A549 (cell line): ENCODE measurements at regions not wholly inside any gene's neighbourhood (a gene's known extent, or its start where the extent isn't known, plus 50 kb on each side); places are given as distances from the start of the nearest gene placed in this dataset.

ENCODE experiments used
- ATAC-seq, 2 experiments: fragments of 200-7000 bp in 1 of 2; fragments of >200 bp in 1 of 2; cut with Nextera tagmentation in 1 of 2; cut with Tn5 transposase in 1 of 2; 3 replicates each; pipeline versions ENCODE4 v1.8.0 to v1.9.1; 2018 to 2020; ENCODE audit warnings: mild to moderate bottlenecking in 1 of 2, moderate library complexity in 1 of 2
- CTCF ChIA-PET: fragments of 300-600 bp; sonication (Branson Sonifier 250); formaldehyde crosslinking; extraction: SDS; loops from one replicate; lab custom pipeline; 2021; ENCODE audit warnings: antibody characterized with exemption, inconsistent platforms; lab: Yijun Ruan, JAX
- POLR2A ChIA-PET: fragments of 350-600 bp; formaldehyde crosslinking; extraction: SDS; loops from one replicate; lab custom pipeline; 2021; ENCODE audit warnings: antibody characterized with exemption, inconsistent platforms; lab: Yijun Ruan, JAX
- DNase-seq, 2 experiments: peaks; one replicate each; pipeline versions ENCODE4 v3.0.0 to v3.0.0-alpha.2; 2011 to 2016; ENCODE audit warnings: low read depth in 1 of 2, low spot score in 1 of 2
- FAIRE-seq: peaks from 2 replicates; lab custom pipeline; 2011; peaks lifted over from hg19 to GRCh38; lab: Jason Lieb, UNC
- H3K27ac ChIP-seq, 2 experiments: fragments of >200 bp; sonication (Bioruptor Twin); formaldehyde crosslinking; 3 replicates each; pipeline ENCODE4 v1.5.1; 2016 to 2017
- H3K4me1 ChIP-seq: fragments of >200 bp; sonication (Bioruptor Twin); formaldehyde crosslinking; 3 replicates; pipeline ENCODE4 v1.6.1; 2016
- H3K4me2 ChIP-seq: fragments of >200 bp; sonication (Bioruptor Twin); formaldehyde crosslinking; 3 replicates; pipeline ENCODE4 v1.6.1; 2016
- H3K4me3 ChIP-seq: fragments of >200 bp; sonication (Bioruptor Twin); formaldehyde crosslinking; 3 replicates; pipeline ENCODE4 v1.5.1; 2016
- H3K9me3 ChIP-seq: fragments of >200 bp; sonication (Bioruptor Twin); formaldehyde crosslinking; 3 replicates; pipeline ENCODE4 v1.6.1; 2016
- ATOH8 ChIP-seq: fragments of 250-450 bp; sonication (Bioruptor Pico); IDR thresholded peaks from 2 replicates; pipeline ENCODE4 v1.5.0; 2020; ENCODE audit warnings: low read depth, mild to moderate bottlenecking, moderate library complexity
- BCL3 ChIP-seq: fragments of >200 bp; sonication (Bioruptor Twin); formaldehyde crosslinking; IDR thresholded peaks from 3 replicates; pipeline ENCODE4 v1.6.1; 2016
- BHLHE40 ChIP-seq: IDR thresholded peaks from 2 replicates; pipeline ENCODE4 v1.6.1; 2012; ENCODE audit warnings: low read depth, low read length, inconsistent platforms
- CBX8 ChIP-seq: fragments of 200-600 bp; sonication (generic); IDR thresholded peaks from 2 replicates; pipeline ENCODE4 v1.6.1; 2016
- CHD2 ChIP-seq: fragments of 150-350 bp; IDR thresholded peaks from 2 replicates; pipeline ENCODE4 v1.6.1; 2014; ENCODE audit warnings: low read length; ENCODE audit not compliant: partially characterized antibody
- EHMT2 ChIP-seq: fragments of 200-600 bp; sonication (generic); IDR thresholded peaks from 2 replicates; pipeline ENCODE4 v1.6.1; 2016; ENCODE audit warnings: antibody characterized with exemption, low read depth, mild to moderate bottlenecking, moderate library complexity
- ELK1 ChIP-seq: fragments of 150-350 bp; IDR thresholded peaks from 2 replicates; pipeline ENCODE4 v1.6.1; 2014; ENCODE audit warnings: low read depth, mild to moderate bottlenecking, low read length
- EP300 ChIP-seq, 2 experiments: fragments of >200 bp; sonication (Bioruptor Twin); formaldehyde crosslinking; IDR thresholded peaks; 2 replicates in 1 of 2; 3 replicates in 1 of 2; pipeline ENCODE4 v1.6.1; 2016 to 2017
- FOSL2 ChIP-seq, 2 experiments: fragments of 450-650 bp in 1 of 2; fragments of >200 bp in 1 of 2; sonication (Bioruptor Twin) in 1 of 2; formaldehyde crosslinking; IDR thresholded peaks; 2 replicates each; pipeline versions ENCODE4 v1.5.0 to v1.6.1; 2016 to 2020; ENCODE audit warnings: mild to moderate bottlenecking in 1 of 2, moderate library complexity in 1 of 2
- GATA3 ChIP-seq: IDR thresholded peaks from 2 replicates; pipeline ENCODE4 v1.6.1; 2012; ENCODE audit warnings: borderline replicate concordance
- HES2 ChIP-seq: fragments of >200 bp; sonication (Bioruptor Twin); formaldehyde crosslinking; IDR thresholded peaks from 2 replicates; pipeline ENCODE4 v1.6.1; 2016
- HEYL ChIP-seq: fragments of 250-450 bp; sonication (Bioruptor Pico); IDR thresholded peaks from 2 replicates; pipeline ENCODE4 v1.8.0; 2021; ENCODE audit warnings: mild to moderate bottlenecking, moderate library complexity
- HOXB5 ChIP-seq: fragments of 250-450 bp; sonication (Bioruptor Pico); IDR thresholded peaks from 2 replicates; pipeline ENCODE4 v1.5.0; 2020; ENCODE audit warnings: mild to moderate bottlenecking, moderate library complexity
- JUNB ChIP-seq: fragments of >200 bp; sonication (Bioruptor Twin); formaldehyde crosslinking; IDR thresholded peaks from 2 replicates; pipeline ENCODE4 v1.6.1; 2016
- MAZ ChIP-seq: fragments of 150-350 bp; IDR thresholded peaks from 2 replicates; pipeline ENCODE4 v1.6.1; 2014; ENCODE audit warnings: antibody characterized with exemption, low read depth, low read length, borderline replicate concordance
- NFE2L2 ChIP-seq: fragments of 150-350 bp; conservative IDR thresholded peaks from 2 replicates; pipeline ENCODE4 v1.6.1; 2014; ENCODE audit warnings: low read length
- NPAS2 ChIP-seq: fragments of 250-450 bp; sonication (Bioruptor Pico); IDR thresholded peaks from 2 replicates; pipeline ENCODE4 v1.8.0; 2022; ENCODE audit warnings: mild to moderate bottlenecking, moderate library complexity, borderline replicate concordance
- NR3C1 ChIP-seq: fragments of >200 bp; sonication (Bioruptor Twin); formaldehyde crosslinking; IDR thresholded peaks from 3 replicates; pipeline ENCODE4 v1.6.1; 2017
- PBX3 ChIP-seq: IDR thresholded peaks from 2 replicates; pipeline ENCODE4 v1.6.1; 2012
- PHF8 ChIP-seq: fragments of 200-600 bp; sonication (generic); IDR thresholded peaks from 2 replicates; pipeline ENCODE4 v1.6.1; 2016; ENCODE audit warnings: low read depth, mild to moderate bottlenecking, antibody characterized with exemption, moderate library complexity, borderline replicate concordance
- RARB ChIP-seq: fragments of 250-450 bp; sonication (Bioruptor Pico); IDR thresholded peaks from 2 replicates; pipeline ENCODE4 v1.8.0; 2021; ENCODE audit warnings: mild to moderate bottlenecking, moderate library complexity
- RCOR1 ChIP-seq: fragments of 150-350 bp; IDR thresholded peaks from 2 replicates; pipeline ENCODE4 v1.6.1; 2014; ENCODE audit warnings: antibody characterized with exemption, low read length, low read depth
- REST ChIP-seq: fragments of 200-600 bp; sonication (generic); IDR thresholded peaks from 2 replicates; pipeline ENCODE4 v1.6.1; 2016; ENCODE audit warnings: antibody characterized with exemption, mild to moderate bottlenecking, moderate library complexity
- RFX5 ChIP-seq: fragments of 450-650 bp; IDR thresholded peaks from 2 replicates; pipeline ENCODE4 v1.7.1; 2014; ENCODE audit warnings: antibody characterized with exemption, mild to moderate bottlenecking, moderate library complexity
- RNF2 ChIP-seq: fragments of 200-600 bp; sonication (generic); IDR thresholded peaks from 2 replicates; pipeline ENCODE4 v1.6.1; 2016; ENCODE audit warnings: low read depth, mild to moderate bottlenecking, antibody characterized with exemption, moderate library complexity, borderline replicate concordance
- SMC3 ChIP-seq: fragments of >200 bp; sonication (Bioruptor Twin); formaldehyde crosslinking; IDR thresholded peaks from 3 replicates; pipeline ENCODE4 v1.6.1; 2018; ENCODE audit warnings: inconsistent platforms
- SREBF2 ChIP-seq: fragments of 450-650 bp; IDR thresholded peaks from 2 replicates; pipeline ENCODE4 v1.6.1; 2014; ENCODE audit warnings: mild to moderate bottlenecking, moderate library complexity
- TFCP2L1 ChIP-seq: fragments of 250-450 bp; sonication (Bioruptor Pico); IDR thresholded peaks from 2 replicates; pipeline ENCODE4 v1.5.0; 2021; ENCODE audit warnings: mild to moderate bottlenecking
- ZNF302 ChIP-seq: fragments of 250-450 bp; sonication (Bioruptor Pico); IDR thresholded peaks from 2 replicates; pipeline ENCODE4 v1.9.0; 2021; ENCODE audit warnings: inconsistent platforms, mild to moderate bottlenecking, moderate library complexity
- ZSCAN20 ChIP-seq: fragments of 250-450 bp; sonication (Bioruptor Pico); IDR thresholded peaks from 2 replicates; pipeline ENCODE4 v1.8.0; 2022; ENCODE audit warnings: mild to moderate bottlenecking, moderate library complexity
- WGBS: methylation state at CpG from one replicate; pipeline ENCODE4 v1.1.6; 2017; ENCODE audit errors: missing lambda C conversion rate; 5-methylcytosine and 5-hydroxymethylcytosine counted together

- 17% methylated on average over 5 of the region's 5 CpGs for WGBS
- no peak overlapping the region for H3K4me2 ChIP-seq
- H3K4me1 ChIP-seq, result no peaks in the 10 kb centered on the region
- no peak for FAIRE-seq
- POLR2A ChIA-PET, result no interaction called here
- CTCF ChIA-PET, result no interaction called here
- no peak overlapping the region for H3K27ac ChIP-seq
- TF ChIP-seq TFCP2L1 (CRISPR knock-in tag) (no peak), ATOH8 (CRISPR knock-in tag) (no peak), JUNB (no peak), CBX8 (no peak), RNF2 (no peak), RFX5 (no peak), NFE2L2 (no peak), PBX3 (no peak), BCL3 (no peak), PHF8 (no peak), HOXB5 (no peak), HES2 (no peak), EHMT2 (no peak), ELK1 (no peak), ZSCAN20 (CRISPR knock-in tag) (no peak), CHD2 (no peak), NPAS2 (CRISPR knock-in tag) (no peak)
- TF ChIP-seq, all 56 proteins: peak for 0
- no peak for DNase-seq
- no peak overlapping the region for H3K4me3 ChIP-seq
- no peaks in the 10 kb centered on the region for H3K9me3 ChIP-seq
- no peak for ATAC-seq
Measured at GRCh38 chr18:45378933-45379332, 236.3 kb upstream of the SLC14A2 start.

GRCh38 chr18:45379903-45380302 is 235.4 kb upstream of the SLC14A2 start:
- FAIRE-seq, result no peak
- no peak for DNase-seq
- H3K27ac ChIP-seq, result no peak overlapping the region
- TF ChIP-seq RCOR1 (no peak), ZNF302 (no peak), BHLHE40 (no peak), HEYL (CRISPR knock-in tag) (no peak), GATA3 (no peak), NFE2L2 (no peak), FOSL2 (IDR thresholded peaks at IDR 0.05) (no peak), FOSL2 (CRISPR knock-in tag; IDR thresholded peaks at IDR 0.05) (no peak), REST (no peak), MAZ (no peak), RARB (no peak), TFCP2L1 (CRISPR knock-in tag) (no peak), SREBF2 (no peak), SMC3 (no peak), HES2 (no peak), EP300 (IDR thresholded peaks at IDR 0.05) (no peak), NPAS2 (CRISPR knock-in tag) (no peak), NR3C1 (no peak), CBX8 (no peak)
- WGBS, result 0% methylated on average over 1 of the region's 1 CpG
- no peak for ATAC-seq
- CTCF ChIA-PET, result no interaction called here
- H3K4me3 ChIP-seq, result no peak overlapping the region
- H3K4me2 ChIP-seq, result no peak overlapping the region
- POLR2A ChIA-PET, result no interaction called here
- no peaks in the 10 kb centered on the region for H3K4me1 ChIP-seq
- no peaks in the 10 kb centered on the region for H3K9me3 ChIP-seq
